ENCODE measurements at regions not wholly inside any gene's neighbourhood (a gene's known extent, or its start where the extent isn't known, plus 50 kb on each side); places are given as distances from the start of the nearest gene placed in this dataset.
"Not testable (repeated sequence)": the region's sequence is repeated elsewhere in the genome, so short reads cannot be mapped to it uniquely, and the experiment has no call there.

GRCh38 chr1:146558032-146558431 is 329.2 kb upstream of the NOTCH2NLA start:
- intact Hi-C loops (cut with micrococcal nuclease); H3K18ac ChIP-seq (ENCODE audit: low read depth, low read length); H2AFZ ChIP-seq (replicated peaks; ENCODE audit: low read length, poor library complexity); H4K20me1 ChIP-seq (ENCODE audit: insufficient read depth, low read length); H3K4me2 ChIP-seq (ENCODE audit: low read depth, low read length); H4K5ac ChIP-seq (ENCODE audit: low read depth, low read length); H2BK15ac ChIP-seq (ENCODE audit: low read depth, low read length); H3K79me1 ChIP-seq (ENCODE audit: low read depth in 1 of 2, low read length in 2 of 2); ATAC-seq (ENCODE audit: low read depth); H2AK5ac ChIP-seq (ENCODE audit: low read depth, low read length); H4K8ac ChIP-seq (ENCODE audit: low read depth in 2 of 2, low read length in 2 of 2); H3K56ac ChIP-seq (ENCODE audit: extremely low read depth, insufficient read depth, low read length); H3K23ac ChIP-seq (ENCODE audit: low read depth, low read length); H2AK9ac ChIP-seq (replicated peaks; ENCODE audit: low read depth, low read length, poor library complexity); DNase-seq; H3K14ac ChIP-seq (replicated peaks; ENCODE audit: low read depth, low read length); H3K9me1 ChIP-seq (ENCODE audit: insufficient read depth, low read length); H2BK120ac ChIP-seq (ENCODE audit: low read depth, low read length); H4K91ac ChIP-seq (ENCODE audit: insufficient read depth, low read depth, low read length); H3K27ac ChIP-seq (ENCODE audit: insufficient read depth, low read length); H3K27me3 ChIP-seq (ENCODE audit: control insufficient read depth, insufficient read depth, low read length); dilution Hi-C loops (cut with HindIII; ENCODE audit: low sequenced_read_pairs, unreplicated experiment); POLR2A ChIA-PET (ENCODE audit: unreplicated experiment); H2BK5ac ChIP-seq (ENCODE audit: low read depth, low read length, poor library complexity, severe bottlenecking); BruUV-seq (replicated peaks); H2BK20ac ChIP-seq (ENCODE audit: low read depth, low read length); H3K36me3 ChIP-seq (ENCODE audit: control insufficient read depth, insufficient read depth, low read length); H3K4ac ChIP-seq (ENCODE audit: low read depth, low read length); H3K9me3 ChIP-seq (ENCODE audit: control insufficient read depth, insufficient read depth, low read length); in situ Hi-C loops (cut with MboI; ENCODE audit: low sequenced_read_pairs); H3K9ac ChIP-seq (ENCODE audit: low read depth, low read length); H3K4me1 ChIP-seq (ENCODE audit: control insufficient read depth, insufficient read depth, low read length); CTCF ChIA-PET; H3K4me3 ChIP-seq (ENCODE audit: insufficient read depth, low read depth, low read length): not testable (repeated sequence)
- WGBS, 2 experiments (ENCODE audit: extremely low coverage in 2 of 2, insufficient read length in 1 of 2): no CpG with 5 or more reads among the region's 3 CpGs

DNA sequence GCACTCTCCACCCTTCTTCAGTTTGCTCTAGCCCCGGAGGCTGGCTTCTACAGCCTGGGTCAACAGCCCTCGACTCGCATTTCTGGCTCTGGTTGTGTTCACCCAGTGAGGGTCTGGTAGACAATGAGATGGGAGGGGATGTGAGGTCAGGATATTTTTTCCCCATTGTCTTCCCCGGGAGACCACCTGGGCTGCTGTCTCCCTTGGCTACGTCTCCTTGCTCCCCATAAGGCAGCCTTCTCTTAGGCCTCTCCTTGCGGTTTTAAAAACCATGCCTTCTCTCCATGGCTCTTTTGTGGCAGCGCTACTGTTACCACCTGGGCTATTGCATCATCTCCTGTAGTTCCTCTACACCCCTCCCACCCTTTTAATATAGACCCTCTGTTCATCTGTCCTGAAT is 327.6 kb upstream of the NOTCH2NLA start:
- H2BK120ac ChIP-seq (ENCODE audit: low read depth, low read length); in situ Hi-C loops (cut with MboI; ENCODE audit: low sequenced_read_pairs); H3K9me1 ChIP-seq (ENCODE audit: insufficient read depth, low read length); H4K8ac ChIP-seq (ENCODE audit: low read depth in 2 of 2, low read length in 2 of 2); H3K4me1 ChIP-seq (ENCODE audit: control insufficient read depth, insufficient read depth, low read length); BruUV-seq (replicated peaks); H2AK5ac ChIP-seq (ENCODE audit: low read depth, low read length); H3K4me3 ChIP-seq (ENCODE audit: insufficient read depth, low read depth, low read length); H3K27me3 ChIP-seq (ENCODE audit: control insufficient read depth, insufficient read depth, low read length); H2BK5ac ChIP-seq (ENCODE audit: low read depth, low read length, poor library complexity, severe bottlenecking); H2BK20ac ChIP-seq (ENCODE audit: low read depth, low read length); H3K27ac ChIP-seq (ENCODE audit: insufficient read depth, low read length); H4K20me1 ChIP-seq (ENCODE audit: insufficient read depth, low read length); H2AFZ ChIP-seq (replicated peaks; ENCODE audit: low read length, poor library complexity); H4K5ac ChIP-seq (ENCODE audit: low read depth, low read length); H3K23ac ChIP-seq (ENCODE audit: low read depth, low read length); H3K9me3 ChIP-seq (ENCODE audit: control insufficient read depth, insufficient read depth, low read length); intact Hi-C loops (cut with micrococcal nuclease); H3K4me2 ChIP-seq (ENCODE audit: low read depth, low read length); H4K91ac ChIP-seq (ENCODE audit: insufficient read depth, low read depth, low read length); H3K14ac ChIP-seq (replicated peaks; ENCODE audit: low read depth, low read length); H3K36me3 ChIP-seq (ENCODE audit: control insufficient read depth, insufficient read depth, low read length); DNase-seq; H3K9ac ChIP-seq (ENCODE audit: low read depth, low read length); H3K18ac ChIP-seq (ENCODE audit: low read depth, low read length); H2AK9ac ChIP-seq (replicated peaks; ENCODE audit: low read depth, low read length, poor library complexity); H3K56ac ChIP-seq (ENCODE audit: extremely low read depth, insufficient read depth, low read length); ATAC-seq (ENCODE audit: low read depth); H2BK15ac ChIP-seq (ENCODE audit: low read depth, low read length); dilution Hi-C loops (cut with HindIII; ENCODE audit: low sequenced_read_pairs, unreplicated experiment); CTCF ChIA-PET; H3K4ac ChIP-seq (ENCODE audit: low read depth, low read length); POLR2A ChIA-PET (ENCODE audit: unreplicated experiment); H3K79me1 ChIP-seq (ENCODE audit: low read depth in 1 of 2, low read length in 2 of 2): not testable (repeated sequence)
- no CpG with 5 or more reads among the region's 7 CpGs for WGBS, 2 experiments (ENCODE audit: extremely low coverage in 2 of 2, insufficient read length in 1 of 2)
